HG03442 (cell line): ENCODE measurements at regions not wholly inside any gene's neighbourhood (a gene's known extent, or its start where the extent isn't known, plus 50 kb on each side); places are given as distances from the start of the nearest gene placed in this dataset.

Source experiments
- ATAC-seq: cut with Tn5 transposase; IDR thresholded peaks from one replicate; pipeline ENCODE4 v1.9.1; 2021; ENCODE audit warnings: mild to moderate bottlenecking, moderate library complexity; ENCODE audit not compliant: unreplicated experiment

DNA sequence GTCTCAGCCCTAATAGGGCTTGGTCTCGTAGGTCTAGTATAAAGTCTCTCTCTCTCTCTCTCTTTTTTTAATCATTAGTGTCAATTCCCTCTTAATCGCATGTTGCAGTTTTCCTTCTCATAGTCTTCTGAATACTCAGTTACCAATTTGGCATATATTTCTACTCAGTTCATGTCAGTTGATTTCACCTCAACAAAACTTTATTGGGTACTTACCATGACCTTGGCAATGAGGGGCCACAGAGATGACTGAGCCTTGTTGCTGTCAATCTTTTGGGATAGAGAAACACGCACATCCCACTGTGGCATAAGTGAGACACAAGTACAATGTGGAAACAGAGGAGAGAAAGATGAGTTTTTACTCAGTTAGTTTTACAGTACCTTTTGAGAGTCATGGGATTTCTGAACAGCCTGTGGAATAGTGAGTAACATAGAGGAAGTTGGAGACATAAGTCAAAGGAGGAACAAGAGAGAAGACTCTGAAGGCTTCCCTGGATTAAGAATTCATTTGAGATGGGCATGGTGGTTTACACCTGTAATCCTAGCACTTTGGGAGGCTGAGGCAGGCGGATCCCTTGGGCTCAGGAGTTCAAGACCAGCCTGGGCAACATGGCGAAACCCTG lies 150.2 kb upstream of the CBLB start:
- no peak for ATAC-seq

DNA sequence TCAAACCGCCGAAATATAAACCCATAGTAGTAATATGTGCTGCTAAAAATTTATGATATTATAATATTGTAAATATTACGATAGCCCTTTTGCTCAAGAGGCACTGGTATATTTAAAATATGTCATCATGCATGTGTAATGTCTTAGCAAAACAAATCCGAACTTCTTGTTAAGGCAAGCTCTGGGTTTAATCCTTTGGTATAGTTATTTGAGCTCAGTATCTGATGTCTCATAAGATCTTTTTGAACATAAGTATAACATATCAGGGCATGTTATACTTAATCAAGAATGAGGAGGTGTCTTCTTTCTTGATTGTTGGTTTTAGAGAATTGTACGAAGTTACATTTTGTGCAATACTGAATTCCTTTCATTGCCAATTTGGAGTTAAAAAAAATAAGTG lies 154.1 kb upstream of the CBLB start:
- no peak for ATAC-seq

DNA sequence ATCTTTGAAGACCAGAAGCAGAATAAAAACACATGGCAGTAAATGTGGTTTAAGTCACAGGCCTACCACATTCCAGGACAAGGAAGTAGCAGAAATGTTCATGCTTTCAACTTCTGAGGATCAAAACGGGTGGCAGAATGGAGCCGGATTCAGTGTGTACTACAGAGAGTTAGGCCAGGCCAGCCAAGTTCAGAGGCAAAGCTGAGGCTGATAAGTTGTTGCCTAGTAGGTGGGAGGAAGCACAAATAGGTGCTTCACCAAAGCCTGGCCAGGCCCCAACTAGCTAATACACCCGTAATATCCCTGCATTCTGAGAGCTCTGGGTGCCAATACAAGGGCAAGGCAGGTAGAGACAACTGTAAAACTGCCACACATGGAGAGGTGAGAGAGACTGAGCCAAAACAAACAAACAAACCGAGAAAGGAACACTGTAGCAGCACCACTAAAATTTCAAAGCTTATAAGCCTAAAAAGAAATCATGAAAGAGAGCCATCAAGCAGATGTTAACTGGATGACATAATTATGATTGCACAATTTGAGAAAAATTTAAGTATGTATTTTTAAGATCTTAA lies 156.4 kb upstream of the CBLB start:
- ATAC-seq, result no peak

DNA sequence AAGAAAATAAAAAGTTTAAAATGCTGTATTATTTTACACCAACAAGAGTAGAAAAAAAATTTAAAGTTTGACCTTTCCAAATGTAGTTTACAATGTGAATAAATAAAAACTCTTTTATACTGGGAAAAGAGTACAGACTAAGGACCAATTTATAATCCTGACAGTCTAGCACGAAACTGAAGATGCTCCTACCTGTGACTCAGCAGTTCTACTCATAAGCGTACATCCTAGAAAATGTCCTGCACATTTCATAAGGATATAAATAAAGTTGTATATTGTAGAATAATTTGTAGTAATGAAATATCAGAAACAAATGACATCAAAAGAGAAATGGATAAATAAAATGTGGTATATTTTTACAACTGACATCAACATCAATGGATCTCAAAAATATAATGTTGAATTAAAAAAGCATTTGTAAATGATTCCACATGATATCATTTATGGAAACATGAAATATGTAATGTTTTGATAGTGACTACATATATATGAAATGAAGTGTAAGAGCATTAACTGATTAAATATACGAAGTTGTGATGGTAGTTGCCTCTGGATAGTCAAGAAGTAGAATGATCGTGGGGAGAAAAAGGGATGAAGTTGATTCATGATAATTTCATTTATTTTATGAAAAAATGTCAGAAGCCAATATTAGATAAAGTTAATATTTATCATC lies 161.3 kb upstream of the CBLB start:
- ATAC-seq, result no peak

DNA sequence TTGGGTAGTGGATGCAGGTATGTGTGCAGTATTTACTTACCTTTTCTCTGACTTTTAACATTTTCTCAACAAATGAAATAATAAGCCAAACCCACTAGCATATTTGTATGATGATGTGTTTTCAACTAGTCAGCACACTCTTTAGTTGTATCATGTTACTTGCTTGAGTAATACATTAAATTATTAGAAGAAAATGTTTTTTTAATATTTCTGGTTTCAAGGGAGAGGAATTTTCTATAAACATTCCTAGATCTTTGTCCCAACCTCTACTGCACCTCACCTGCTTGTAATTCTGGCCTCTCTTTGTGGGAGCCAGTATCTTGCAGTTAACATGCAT lies 161.8 kb upstream of the CBLB start:
- ATAC-seq, result no peak

DNA sequence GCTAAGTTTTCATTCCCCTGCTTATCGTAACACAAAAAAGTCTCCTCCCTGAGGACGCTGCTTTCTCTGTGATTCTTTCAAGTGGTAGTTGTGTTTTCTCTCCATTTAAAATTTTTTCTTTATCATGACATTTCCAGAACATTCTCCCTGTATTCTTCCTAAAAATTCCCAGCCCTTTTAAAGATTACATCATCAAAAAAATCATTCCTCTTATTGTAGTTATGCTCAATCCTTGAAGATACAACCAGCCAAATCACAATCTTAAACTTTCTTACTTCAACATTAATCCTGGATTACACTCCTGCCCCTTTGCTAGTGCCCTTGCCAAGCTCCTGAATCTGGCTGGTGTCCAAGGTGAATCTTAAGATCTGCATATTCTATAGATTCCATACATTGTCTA lies 163.7 kb upstream of the CBLB start:
- no peak for ATAC-seq

DNA sequence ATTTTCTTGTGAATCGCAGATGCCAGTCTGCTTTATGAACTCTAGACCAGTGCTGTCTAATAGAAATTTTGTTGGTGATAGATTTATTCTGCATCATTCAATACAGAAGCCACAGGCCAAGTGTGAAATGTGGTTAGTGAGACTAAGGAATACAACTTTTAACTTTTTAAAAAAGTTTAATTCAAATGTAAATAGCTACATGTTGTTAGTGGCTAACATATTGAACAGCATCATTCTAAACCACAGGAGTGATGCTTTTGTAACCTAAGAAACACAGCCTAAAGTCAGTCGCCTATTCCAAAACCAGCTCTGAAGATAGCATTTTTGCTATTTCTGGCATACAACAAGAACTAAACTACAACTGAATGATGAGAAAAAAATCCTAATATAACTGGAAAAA lies 164.8 kb upstream of the CBLB start:
- no peak for ATAC-seq

DNA sequence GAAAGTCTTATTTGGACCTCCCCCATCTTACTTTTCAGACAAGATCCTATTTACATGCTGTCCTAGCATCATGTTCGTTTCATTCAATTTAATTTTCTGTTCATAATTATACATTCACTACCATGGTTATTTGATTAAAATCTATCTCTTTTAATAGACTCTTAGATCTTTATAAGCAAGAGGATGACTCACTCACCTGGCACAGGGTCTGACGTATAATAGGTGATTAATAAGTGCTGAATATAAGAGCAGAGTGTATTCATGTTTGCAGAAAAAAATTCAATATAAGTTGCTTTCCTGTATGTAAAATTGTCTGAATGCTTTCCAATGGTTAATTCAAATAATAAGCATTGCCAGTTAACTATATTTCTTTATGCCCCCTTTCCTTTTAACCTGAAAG lies 165.5 kb upstream of the CBLB start:
- ATAC-seq, result no peak

DNA sequence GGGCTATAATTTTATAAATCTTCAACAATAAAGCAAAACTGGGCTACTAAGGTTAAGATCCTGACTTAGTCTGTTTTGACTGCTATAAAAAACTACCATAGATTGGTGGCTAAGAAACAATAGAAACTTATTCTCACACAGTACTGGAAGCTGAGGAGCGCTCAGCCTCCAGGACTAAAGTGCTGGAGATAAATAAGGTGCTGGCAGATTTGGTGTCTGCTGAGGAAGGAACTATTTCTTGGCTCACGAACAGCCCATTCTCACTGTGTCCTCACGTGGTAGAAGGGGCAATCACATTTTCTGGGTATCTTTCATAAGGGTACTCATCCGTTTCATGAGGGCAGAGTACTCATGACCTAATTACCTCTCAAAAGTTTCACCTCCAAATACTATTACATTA lies 166.8 kb upstream of the CBLB start:
- no peak for ATAC-seq

DNA sequence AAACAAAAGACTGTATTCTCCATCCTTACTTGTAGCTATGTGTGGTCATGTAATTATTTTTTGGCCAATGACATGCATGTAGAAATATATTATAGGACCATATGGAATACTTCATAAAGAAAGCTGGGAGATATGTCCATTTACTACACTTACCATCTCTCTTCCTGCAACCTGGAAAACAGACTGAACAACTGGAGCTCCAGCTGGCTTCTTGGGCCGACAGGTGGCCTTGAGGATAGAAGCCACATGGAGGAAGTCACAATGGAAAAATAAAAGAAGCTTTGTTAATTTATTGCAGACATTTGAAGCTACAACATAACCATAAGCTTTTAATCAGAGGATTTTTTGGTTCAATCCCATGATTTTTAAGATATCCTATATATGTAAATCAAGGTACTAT lies 167.9 kb upstream of the CBLB start:
- ATAC-seq, result no peak

DNA sequence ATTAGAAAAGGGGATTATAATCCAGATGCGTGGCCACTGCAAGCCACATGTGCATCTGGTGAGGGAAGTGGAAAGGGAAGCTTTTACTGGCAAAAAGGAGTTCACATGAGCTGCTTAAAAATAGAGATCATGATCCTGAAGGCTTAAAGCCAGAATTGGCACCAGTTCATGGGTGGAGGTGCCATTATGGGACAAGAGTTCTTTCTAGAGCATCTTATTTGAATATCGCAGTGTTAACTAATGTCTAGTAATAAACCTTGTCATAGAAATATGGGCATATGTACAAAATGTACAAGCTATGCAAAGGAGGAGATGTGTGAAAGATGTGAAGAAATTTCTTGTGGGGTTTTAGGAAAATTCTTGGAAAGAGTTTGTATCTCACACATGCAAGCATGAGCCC lies 178.4 kb upstream of the CBLB start:
- no peak for ATAC-seq

DNA sequence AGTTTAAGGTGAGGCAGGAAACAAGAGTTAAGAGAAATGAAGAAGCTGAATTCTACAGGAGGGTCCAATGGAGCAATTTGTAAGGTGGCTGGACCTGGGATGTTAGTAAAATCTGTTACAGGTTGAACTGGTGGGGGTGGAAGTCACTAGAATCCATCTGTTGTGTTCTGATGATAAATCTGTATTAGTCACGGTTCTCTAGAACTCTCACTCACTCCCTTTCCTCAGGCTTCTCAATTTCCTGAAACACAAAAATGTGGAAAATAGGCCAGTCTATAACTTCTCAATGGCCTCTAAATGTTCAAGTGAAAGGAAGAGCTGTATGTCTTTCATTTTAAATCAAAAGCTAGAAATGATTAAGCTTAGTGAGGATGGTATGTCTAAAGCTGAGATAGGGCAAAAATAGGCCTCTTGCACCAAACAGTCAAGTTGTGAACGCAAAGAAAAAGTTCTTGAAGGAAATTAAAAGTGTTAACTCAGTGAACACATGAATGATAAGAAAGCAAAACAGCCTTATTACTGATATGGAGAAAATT lies 180.2 kb upstream of the CBLB start:
- ATAC-seq, result no peak

DNA sequence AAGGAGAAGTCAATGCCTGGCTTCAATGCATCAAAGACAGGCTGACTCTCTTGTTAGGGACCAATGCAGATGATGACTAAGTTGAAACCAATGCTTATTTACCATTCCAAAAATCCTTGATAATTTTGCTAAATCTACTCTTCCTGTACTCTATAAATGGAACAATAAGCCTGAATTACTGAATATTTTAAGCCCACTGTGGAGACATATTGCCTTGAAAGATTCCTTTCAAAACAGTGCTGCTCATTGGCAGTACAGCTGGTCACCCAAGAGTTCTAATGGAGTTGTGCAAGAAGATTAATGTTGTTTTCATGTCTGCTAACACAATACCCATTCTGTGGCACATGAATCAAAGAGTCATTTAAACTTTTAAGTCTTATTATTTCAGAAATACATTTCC lies 181.0 kb upstream of the CBLB start:
- no peak for ATAC-seq

DNA sequence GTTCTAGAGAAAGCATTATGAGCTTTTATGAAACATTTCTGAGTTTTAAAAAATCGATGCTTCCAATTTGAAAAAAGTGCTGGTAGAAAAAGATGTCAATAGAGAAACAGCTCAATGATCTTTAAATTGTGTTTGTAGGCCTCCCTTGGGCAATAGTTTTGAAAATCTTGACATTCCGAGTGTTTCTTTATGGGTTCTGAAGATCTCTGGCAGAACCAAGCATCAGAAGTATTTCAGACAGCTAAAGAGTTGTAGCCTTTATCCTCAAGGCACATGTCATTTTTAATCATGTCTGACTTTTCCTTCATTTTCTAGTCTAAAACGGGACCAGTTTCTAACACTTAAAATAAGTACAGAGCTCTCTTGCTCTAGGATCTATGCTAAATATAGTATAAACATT lies 188.1 kb upstream of the CBLB start:
- ATAC-seq, result no peak

DNA sequence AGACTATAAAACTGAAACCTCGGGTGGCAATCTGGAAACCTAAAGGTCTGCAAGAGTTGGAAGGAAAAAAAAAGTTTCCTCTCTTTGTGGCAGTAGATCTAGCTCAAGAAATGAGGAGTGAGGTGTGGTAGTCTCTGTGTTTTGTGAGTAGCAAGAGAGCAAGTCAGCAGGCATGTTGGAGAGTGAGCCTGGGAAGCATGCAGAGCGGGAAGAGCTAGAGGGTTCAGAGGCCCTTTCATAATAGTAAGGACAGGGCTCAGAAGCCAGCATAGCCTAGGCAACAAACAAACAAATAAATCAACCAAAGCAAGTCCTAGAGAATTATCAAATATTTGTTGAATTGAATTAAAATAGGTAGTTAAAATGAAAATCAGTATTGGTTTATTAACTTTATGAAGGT lies 189.7 kb upstream of the CBLB start:
- ATAC-seq, result no peak

DNA sequence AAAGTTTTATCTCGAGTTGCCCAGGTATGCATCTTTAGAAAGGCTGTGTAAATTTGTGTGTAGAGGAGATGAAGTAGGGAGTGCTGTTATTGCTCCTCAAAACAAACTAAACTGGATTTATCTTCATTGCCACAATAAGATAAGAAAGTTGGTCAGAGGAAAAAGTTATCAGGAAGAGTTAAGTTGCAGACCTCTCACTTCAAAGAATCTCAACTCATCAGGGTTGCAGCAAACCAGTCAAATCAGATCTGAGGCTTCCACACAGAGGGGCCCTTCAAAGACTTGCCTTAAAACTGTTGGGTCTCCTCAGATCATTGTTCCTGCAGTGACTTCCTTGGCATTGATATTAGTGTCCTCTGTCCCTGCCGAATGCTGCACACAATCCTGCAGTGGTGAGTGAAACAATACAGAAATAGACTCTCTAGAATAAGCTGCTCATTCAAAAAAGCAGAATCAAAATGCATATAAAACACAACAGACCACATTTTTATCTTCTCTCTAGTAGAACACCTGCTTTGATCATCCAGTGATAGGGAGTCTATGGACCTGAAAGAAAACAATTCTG lies 191.2 kb upstream of the CBLB start:
- ATAC-seq, result no peak

DNA sequence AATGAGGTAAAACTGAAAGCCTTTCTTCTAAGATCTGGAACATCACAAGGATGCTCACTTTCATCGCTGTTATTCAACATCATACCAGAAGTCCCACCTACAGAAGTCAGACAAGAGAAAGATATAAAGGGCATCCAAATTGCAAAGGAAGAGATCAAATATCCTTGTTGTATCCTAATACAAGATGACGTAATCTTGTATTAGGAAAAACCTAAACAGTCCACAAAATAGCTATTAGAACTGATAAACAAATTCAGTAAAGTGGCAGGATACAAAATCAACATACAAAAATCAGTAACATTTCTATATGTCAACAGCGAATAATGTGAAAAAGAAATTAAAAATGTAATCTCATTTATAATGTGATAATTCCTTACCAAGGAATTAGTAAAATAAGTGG lies 195.1 kb upstream of the CBLB start:
- no peak for ATAC-seq

DNA sequence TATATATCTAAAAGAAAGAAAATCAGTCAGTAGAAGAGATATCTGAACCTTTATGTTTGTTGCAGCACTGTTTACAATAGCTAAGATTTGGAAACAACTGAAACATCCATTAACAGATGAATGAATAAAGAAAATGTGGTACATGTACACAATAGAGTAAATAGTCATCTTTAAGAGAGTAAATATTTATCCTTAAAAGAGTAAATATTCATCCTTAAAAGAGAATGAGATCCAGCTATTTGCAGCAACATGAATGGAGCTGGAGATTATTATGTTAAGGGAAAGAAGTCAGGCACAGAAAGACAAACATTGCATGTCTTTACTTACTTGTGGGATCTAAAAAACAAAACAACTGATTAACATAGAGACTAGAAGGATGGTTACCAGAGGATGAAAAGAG lies 197.0 kb upstream of the CBLB start:
- ATAC-seq, result no peak

DNA sequence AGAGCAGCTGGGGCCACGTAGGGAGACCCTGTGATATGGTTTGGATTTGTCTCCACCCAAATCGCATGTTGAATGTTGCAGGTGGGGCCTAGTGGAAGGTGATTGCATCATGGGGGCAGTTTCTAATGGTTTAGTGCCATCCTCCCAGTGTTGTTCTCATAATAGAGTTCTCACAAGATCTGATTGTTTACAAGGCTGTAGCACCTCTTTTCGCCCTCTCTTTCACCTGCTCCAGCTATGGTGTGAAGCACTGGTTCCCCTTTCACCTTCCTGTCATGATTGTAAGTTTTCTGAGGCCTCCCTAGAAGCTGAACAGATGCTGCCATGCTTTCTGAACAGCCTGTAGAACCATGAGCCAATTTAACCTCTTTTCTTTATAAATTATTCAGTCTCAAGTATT lies 198.9 kb upstream of the CBLB start:
- ATAC-seq, result peak; percentile 74

DNA sequence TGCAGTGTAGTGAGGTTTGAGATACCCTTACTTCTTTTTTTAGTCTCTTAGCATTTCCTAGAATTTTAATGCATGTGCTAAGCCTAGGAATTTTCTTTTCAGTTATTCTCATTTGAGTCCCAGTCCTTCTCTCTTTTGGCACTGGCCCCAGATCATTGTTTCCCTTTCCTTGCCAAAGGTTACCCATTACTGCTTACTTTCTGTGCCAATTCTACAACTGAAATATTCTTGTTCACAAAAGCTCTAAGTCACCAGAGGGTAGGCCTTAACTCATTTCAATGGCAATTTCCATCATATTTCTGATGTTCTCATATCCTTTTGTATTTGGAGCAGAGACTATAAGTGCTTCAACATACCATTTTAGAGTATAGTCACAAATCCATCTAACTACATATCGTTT lies 199.6 kb upstream of the CBLB start:
- ATAC-seq, result no peak

DNA sequence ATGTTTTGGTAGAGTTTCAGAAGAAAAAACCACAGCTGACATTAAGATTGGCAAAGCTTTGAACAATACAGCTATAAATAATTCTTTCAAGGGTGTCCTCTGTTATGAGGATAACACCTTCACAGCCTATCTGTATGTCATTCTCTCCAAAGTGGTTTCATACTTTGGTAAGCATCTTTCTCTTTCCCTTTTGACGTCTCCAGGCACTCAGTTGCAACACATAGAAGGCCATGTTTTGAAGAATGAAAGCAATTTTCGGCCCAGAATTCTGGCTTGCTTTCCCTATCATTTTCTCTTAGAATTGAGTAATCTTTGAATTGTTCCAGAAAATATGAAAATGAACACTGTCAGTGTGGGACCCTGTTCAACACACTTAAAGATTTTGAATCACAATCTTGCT lies 200.0 kb upstream of the CBLB start:
- peak; percentile 82 for ATAC-seq

DNA sequence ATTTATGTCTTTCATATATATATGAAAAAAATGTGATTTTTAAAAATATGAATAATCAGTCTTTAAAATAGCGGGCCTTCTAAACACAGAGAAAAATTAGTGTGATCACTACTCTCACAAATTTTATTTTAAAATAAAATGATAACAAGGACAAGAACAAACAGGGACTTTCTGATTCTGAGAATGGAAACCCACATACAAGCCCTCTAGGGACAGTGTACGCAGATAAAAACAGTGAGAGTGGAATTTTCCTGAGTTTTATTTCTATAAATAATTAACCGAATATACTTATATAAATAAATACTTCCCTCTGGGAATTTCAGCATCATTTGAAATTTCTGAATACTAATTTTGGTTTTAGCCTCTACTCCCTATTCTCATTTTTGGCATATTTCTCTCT lies 201.4 kb upstream of the CBLB start:
- no peak for ATAC-seq
